ENCODE measurements at regions not wholly inside any gene's neighbourhood (a gene's known extent, or its start where the extent isn't known, plus 50 kb on each side); places are given as distances from the start of the nearest gene placed in this dataset.
A peak's percentile ranks its signal among the peaks of the same experiment; 100 is the strongest.

- ChIA-PET CTCF (no interaction called here), POLR2A (interaction anchor here (1.6 kb wide), 1 partner anchor 15 kb away, joined by 4 read pairs; no protein-coding TSS in a partner anchor)
- DNase-seq (ENCODE audit: low spot score) (no peak), ATAC-seq (no peak)
- Mint-ChIP-seq H3K4me3 (no peak overlapping the region), H3K27me3 (ENCODE audit: low read depth) (no peaks in the 10 kb centered on the region), H3K9me3 (0 out of 2 replicates have a peak, but pooled peaks cover 5% of the 10 kb centered on the region), H3K27ac (no peak overlapping the region), H3K36me3 (no peaks in the 10 kb centered on the region), H3K4me1 (peaks cover 5% of the 10 kb centered on the region)
- TF ChIP-seq NR1H2 (CRISPR knock-in tag; IDR thresholded peaks at IDR 0.05) (no peak), ZNF423 (CRISPR knock-in tag; IDR thresholded peaks at IDR 0.05) (no peak)
These were observed 103.6 kb upstream of the MYCBP2 start for GRCh38 chr13:77430377-77430951.

GRCh38 chr13:77429320-77430142, 102.6 kb upstream of the MYCBP2 start:
- no peak for TF ChIP-seq TP53 (CRISPR knock-in tag; IDR thresholded peaks at IDR 0.05)
- no peak for TF ChIP-seq PRRX2 (CRISPR knock-in tag; IDR thresholded peaks at IDR 0.05)
- H3K36me3 Mint-ChIP-seq: no peaks in the 10 kb centered on the region
- H3K4me1 Mint-ChIP-seq: peaks cover 5% of the 10 kb centered on the region
- H3K9me3 Mint-ChIP-seq: 0 out of 2 replicates have a peak, but pooled peaks cover 5% of the 10 kb centered on the region
- DNase-seq (ENCODE audit: low spot score) (no peak), ATAC-seq (no peak)
- no peaks in the 10 kb centered on the region for H3K27me3 Mint-ChIP-seq (ENCODE audit: low read depth)
- ChIA-PET POLR2A (interaction anchor here (1.6 kb wide), 1 partner anchor 14 kb away, joined by 4 read pairs; no protein-coding TSS in a partner anchor), CTCF (no interaction called here)
- H3K4me3 Mint-ChIP-seq: no peak overlapping the region
- H3K27ac Mint-ChIP-seq: no peak overlapping the region

GRCh38 chr13:77425705-77426104, 98.8 kb upstream of the MYCBP2 start:
- POLR2A ChIA-PET: no interaction called here

More at GRCh38 chr13:77425705-77426104, 98.8 kb upstream of the MYCBP2 start:
- H3K9me3 Mint-ChIP-seq: 0 out of 2 replicates have a peak, but pooled peaks cover 5% of the 10 kb centered on the region
- no peaks in the 10 kb centered on the region for H3K27me3 Mint-ChIP-seq (ENCODE audit: low read depth)
- no peaks in the 10 kb centered on the region for H3K36me3 Mint-ChIP-seq
- no peak overlapping the region for H3K4me3 Mint-ChIP-seq
- TF ChIP-seq MLX (CRISPR knock-in tag; IDR thresholded peaks at IDR 0.05): no peak
- TF ChIP-seq NR3C1 (CRISPR knock-in tag; conservative IDR thresholded peaks at IDR 0.05; ENCODE audit: low read depth): no peak
- no peak for TF ChIP-seq ERG (CRISPR knock-in tag; IDR thresholded peaks at IDR 0.05)
- no peak for TF ChIP-seq RORB (CRISPR knock-in tag; IDR thresholded peaks at IDR 0.05)
- no peak for TF ChIP-seq NR1H2 (CRISPR knock-in tag; IDR thresholded peaks at IDR 0.05)
- TF ChIP-seq EMX1 (CRISPR knock-in tag; IDR thresholded peaks at IDR 0.05): no peak
- TF ChIP-seq HMGXB4 (CRISPR knock-in tag; IDR thresholded peaks at IDR 0.05): no peak
- TF ChIP-seq CREM (CRISPR knock-in tag; IDR thresholded peaks at IDR 0.05): no peak
- TF ChIP-seq ZBTB43 (CRISPR knock-in tag; IDR thresholded peaks at IDR 0.05): no peak
- TF ChIP-seq ATF1 (CRISPR knock-in tag; IDR thresholded peaks at IDR 0.05): no peak
- no peak for TF ChIP-seq JAZF1 (CRISPR knock-in tag; IDR thresholded peaks at IDR 0.05)
- no peak for TF ChIP-seq ZNF671 (CRISPR knock-in tag; IDR thresholded peaks at IDR 0.05)
- TF ChIP-seq ETV6 (CRISPR knock-in tag; IDR thresholded peaks at IDR 0.05): no peak
- no peak for TF ChIP-seq ZNF263 (CRISPR knock-in tag; IDR thresholded peaks at IDR 0.05; ENCODE audit: low read depth)
- peak; percentile 44; the same call in 1 of the 2 replicates for ATAC-seq
- DNase-seq (ENCODE audit: low spot score): no peak
- peaks cover 5% of the 10 kb centered on the region for H3K4me1 Mint-ChIP-seq
- CTCF ChIA-PET: interaction anchor here (0.6 kb wide), 1 partner anchor 53 kb away, joined by 4 read pairs; no protein-coding TSS in a partner anchor
- no peak overlapping the region for H3K27ac Mint-ChIP-seq
